Stimulated activated naive CD8-positive, alpha-beta T cell treated with anti-CD3 and anti-CD28 coated beads, Interleukin-15, Interleukin-2, amounts not matched to agents 100 ng/mL and 50 ng/mL, for 24 hours (primary cell): ENCODE measurements at regions not wholly inside any gene's neighbourhood (a gene's known extent, or its start where the extent isn't known, plus 50 kb on each side); places are given as distances from the start of the nearest gene placed in this dataset.

Experiments
- H3K27ac Mint-ChIP-seq: one replicate; pipeline ENCODE4 v1.8.0; 2021; ENCODE audit warnings: mild to moderate bottlenecking, mixed read lengths
- H3K27me3 Mint-ChIP-seq: one replicate; pipeline ENCODE4 v1.8.0; 2021; ENCODE audit warnings: mixed read lengths
- H3K36me3 Mint-ChIP-seq: one replicate; pipeline ENCODE4 v1.8.0; 2021; ENCODE audit warnings: low read depth, mixed read lengths
- H3K4me1 Mint-ChIP-seq: one replicate; pipeline ENCODE4 v1.8.0; 2021; ENCODE audit warnings: low read depth, mixed read lengths
- H3K4me3 Mint-ChIP-seq: one replicate; pipeline ENCODE4 v1.8.0; 2021; ENCODE audit warnings: mild to moderate bottlenecking, mixed read lengths
- H3K9me3 Mint-ChIP-seq: one replicate; pipeline ENCODE4 v1.8.0; 2021; ENCODE audit warnings: mixed read lengths

GRCh38 chr15:87267798-87268197 lies 988.7 kb downstream of the NTRK3 start:
- no peak overlapping the region for H3K4me3 Mint-ChIP-seq
- H3K27me3 Mint-ChIP-seq, result peaks cover under 1% of the 10 kb centered on the region
- no peak overlapping the region for H3K27ac Mint-ChIP-seq
- no peaks in the 10 kb centered on the region for H3K4me1 Mint-ChIP-seq
- no peaks in the 10 kb centered on the region for H3K36me3 Mint-ChIP-seq
- H3K9me3 Mint-ChIP-seq, result peaks cover under 1% of the 10 kb centered on the region

- peaks cover 5% of the 10 kb centered on the region for H3K27me3 Mint-ChIP-seq
- H3K27ac Mint-ChIP-seq, result no peak overlapping the region
- no peaks in the 10 kb centered on the region for H3K4me1 Mint-ChIP-seq
- peaks cover 6% of the 10 kb centered on the region for H3K9me3 Mint-ChIP-seq
- no peak overlapping the region for H3K4me3 Mint-ChIP-seq
- H3K36me3 Mint-ChIP-seq, result no peaks in the 10 kb centered on the region
Measured at GRCh38 chr15:87263871-87264270, 992.7 kb downstream of the NTRK3 start.

GRCh38 chr15:87263296-87263695 lies 993.2 kb downstream of the NTRK3 start:
- H3K4me1 Mint-ChIP-seq, result no peaks in the 10 kb centered on the region
- no peaks in the 10 kb centered on the region for H3K36me3 Mint-ChIP-seq
- H3K27ac Mint-ChIP-seq, result no peak overlapping the region
- peaks cover 5% of the 10 kb centered on the region for H3K27me3 Mint-ChIP-seq
- H3K4me3 Mint-ChIP-seq, result no peak overlapping the region
- peaks cover 6% of the 10 kb centered on the region for H3K9me3 Mint-ChIP-seq

- no peaks in the 10 kb centered on the region for H3K27me3 Mint-ChIP-seq
- H3K27ac Mint-ChIP-seq, result no peak overlapping the region
- no peaks in the 10 kb centered on the region for H3K9me3 Mint-ChIP-seq
- no peaks in the 10 kb centered on the region for H3K36me3 Mint-ChIP-seq
- H3K4me1 Mint-ChIP-seq, result no peaks in the 10 kb centered on the region
- no peak overlapping the region for H3K4me3 Mint-ChIP-seq
Measured at GRCh38 chr15:87245592-87245991, 1010.9 kb downstream of the NTRK3 start.

- no peaks in the 10 kb centered on the region for H3K27me3 Mint-ChIP-seq
- H3K9me3 Mint-ChIP-seq, result no peaks in the 10 kb centered on the region
- H3K27ac Mint-ChIP-seq, result no peak overlapping the region
- no peak overlapping the region for H3K4me3 Mint-ChIP-seq
- no peaks in the 10 kb centered on the region for H3K36me3 Mint-ChIP-seq
- H3K4me1 Mint-ChIP-seq, result no peaks in the 10 kb centered on the region
Measured at GRCh38 chr15:87243474-87243873, 1013.1 kb downstream of the NTRK3 start.

- no peaks in the 10 kb centered on the region for H3K4me1 Mint-ChIP-seq
Measured at GRCh38 chr15:87239582-87240230, 1016.8 kb downstream of the NTRK3 start.

GRCh38 chr15:87238451-87239068 lies 1018.0 kb downstream of the NTRK3 start:
- Mint-ChIP-seq H3K4me1 (no peaks in the 10 kb centered on the region), H3K27ac (no peak overlapping the region), H3K36me3 (no peaks in the 10 kb centered on the region)

More at GRCh38 chr15:87239582-87240230, 1016.8 kb downstream of the NTRK3 start:
- H3K36me3 Mint-ChIP-seq, result no peaks in the 10 kb centered on the region
- no peak overlapping the region for H3K27ac Mint-ChIP-seq
- H3K4me3 Mint-ChIP-seq, result no peak overlapping the region
- peaks cover 4% of the 10 kb centered on the region for H3K9me3 Mint-ChIP-seq
- no peaks in the 10 kb centered on the region for H3K27me3 Mint-ChIP-seq

GRCh38 chr15:87228460-87228859 lies 1028.1 kb downstream of the NTRK3 start:
- H3K4me1 Mint-ChIP-seq, result no peaks in the 10 kb centered on the region
- H3K27me3 Mint-ChIP-seq, result no peaks in the 10 kb centered on the region
- peaks cover 7% of the 10 kb centered on the region for H3K9me3 Mint-ChIP-seq
- no peaks in the 10 kb centered on the region for H3K36me3 Mint-ChIP-seq
- no peak overlapping the region for H3K27ac Mint-ChIP-seq
- no peak overlapping the region for H3K4me3 Mint-ChIP-seq

More at GRCh38 chr15:87238451-87239068, 1018.0 kb downstream of the NTRK3 start:
- H3K4me3 Mint-ChIP-seq, result no peak overlapping the region
- no peaks in the 10 kb centered on the region for H3K27me3 Mint-ChIP-seq
- peaks cover 4% of the 10 kb centered on the region for H3K9me3 Mint-ChIP-seq

GRCh38 chr15:87227846-87228245 lies 1028.7 kb downstream of the NTRK3 start:
- Mint-ChIP-seq H3K9me3 (peaks cover 6% of the 10 kb centered on the region), H3K27me3 (no peaks in the 10 kb centered on the region), H3K4me3 (no peak overlapping the region), H3K27ac (no peak overlapping the region), H3K4me1 (no peaks in the 10 kb centered on the region), H3K36me3 (no peaks in the 10 kb centered on the region)

- no peaks in the 10 kb centered on the region for H3K27me3 Mint-ChIP-seq
- peaks cover 8% of the 10 kb centered on the region for H3K9me3 Mint-ChIP-seq
- H3K4me1 Mint-ChIP-seq, result no peaks in the 10 kb centered on the region
- no peak overlapping the region for H3K27ac Mint-ChIP-seq
- H3K4me3 Mint-ChIP-seq, result no peak overlapping the region
- H3K36me3 Mint-ChIP-seq, result no peaks in the 10 kb centered on the region
Measured at GRCh38 chr15:87225436-87225835, 1031.1 kb downstream of the NTRK3 start.

- H3K9me3 Mint-ChIP-seq, result peaks cover 8% of the 10 kb centered on the region
- no peaks in the 10 kb centered on the region for H3K36me3 Mint-ChIP-seq
- H3K4me3 Mint-ChIP-seq, result no peak overlapping the region
- H3K27me3 Mint-ChIP-seq, result no peaks in the 10 kb centered on the region
- no peak overlapping the region for H3K27ac Mint-ChIP-seq
- H3K4me1 Mint-ChIP-seq, result no peaks in the 10 kb centered on the region
Measured at GRCh38 chr15:87224404-87224803, 1032.1 kb downstream of the NTRK3 start.

GRCh38 chr15:87219650-87220615 lies 1036.6 kb downstream of the NTRK3 start:
- Mint-ChIP-seq H3K36me3 (no peaks in the 10 kb centered on the region), H3K9me3 (peaks cover 8% of the 10 kb centered on the region), H3K4me3 (no peak overlapping the region), H3K27me3 (no peaks in the 10 kb centered on the region), H3K27ac (no peak overlapping the region), H3K4me1 (no peaks in the 10 kb centered on the region)

GRCh38 chr15:87215100-87215499 lies 1041.4 kb downstream of the NTRK3 start:
- H3K4me1 Mint-ChIP-seq, result no peaks in the 10 kb centered on the region

GRCh38 chr15:87213626-87214025 lies 1042.9 kb downstream of the NTRK3 start:
- H3K4me3 Mint-ChIP-seq, result no peak overlapping the region
- H3K27ac Mint-ChIP-seq, result no peak overlapping the region
- H3K4me1 Mint-ChIP-seq, result no peaks in the 10 kb centered on the region
- peaks cover 3% of the 10 kb centered on the region for H3K9me3 Mint-ChIP-seq
- H3K36me3 Mint-ChIP-seq, result no peaks in the 10 kb centered on the region
- H3K27me3 Mint-ChIP-seq, result no peaks in the 10 kb centered on the region

More at GRCh38 chr15:87215100-87215499, 1041.4 kb downstream of the NTRK3 start:
- H3K36me3 Mint-ChIP-seq, result no peaks in the 10 kb centered on the region
- H3K9me3 Mint-ChIP-seq, result no peaks in the 10 kb centered on the region
- H3K4me3 Mint-ChIP-seq, result no peak overlapping the region
- no peaks in the 10 kb centered on the region for H3K27me3 Mint-ChIP-seq
- H3K27ac Mint-ChIP-seq, result no peak overlapping the region

GRCh38 chr15:87212041-87212440 lies 1044.5 kb downstream of the NTRK3 start:
- Mint-ChIP-seq H3K27ac (no peak overlapping the region), H3K4me1 (no peaks in the 10 kb centered on the region), H3K9me3 (peaks cover 3% of the 10 kb centered on the region), H3K4me3 (no peak overlapping the region), H3K27me3 (no peaks in the 10 kb centered on the region), H3K36me3 (no peaks in the 10 kb centered on the region)
